ENCODE measurements at regions not wholly inside any gene's neighbourhood (a gene's known extent, or its start where the extent isn't known, plus 50 kb on each side); places are given as distances from the start of the nearest gene placed in this dataset.

DNA sequence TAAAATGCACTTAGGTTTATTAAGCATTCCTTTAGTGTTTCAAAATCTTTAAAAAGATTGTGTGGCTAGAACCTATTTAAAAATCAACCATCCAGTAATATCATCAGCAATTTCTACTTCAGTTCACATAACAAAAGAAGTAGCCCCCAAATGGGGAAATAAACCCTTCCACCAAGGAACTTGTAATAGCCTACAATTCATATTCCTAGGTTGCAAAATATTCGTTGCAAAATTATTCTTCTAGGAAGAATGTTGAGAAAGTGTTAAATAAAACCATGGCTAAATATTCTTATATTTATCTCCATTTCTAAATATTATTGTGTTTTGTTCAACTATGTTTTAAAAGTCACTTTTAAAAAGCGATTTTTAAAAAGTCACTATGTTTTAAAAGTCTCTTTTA, 177.9 kb upstream of the PRLR start:
- no peak for DNase-seq (ENCODE audit: low read depth, low spot score)
- no peaks in the 10 kb centered on the region for H3K36me3 ChIP-seq (ENCODE audit: insufficient read depth, low read length)
- no peak overlapping the region for H3K9ac ChIP-seq (ENCODE audit: insufficient read length)
- no peak overlapping the region for H3K27ac ChIP-seq
- TF ChIP-seq POLR2AphosphoS5 (IDR thresholded peaks at IDR 0.05; ENCODE audit: borderline replicate concordance, low read depth, low read length) (no peak), EZH2 (IDR thresholded peaks at IDR 0.05) (no peak), FOXP2 (optimal IDR thresholded peaks at IDR 0.05; ENCODE audit: control extremely low read depth, extremely low read length, insufficient read depth) (no peak)
- no peaks in the 10 kb centered on the region for H3K9me3 ChIP-seq (ENCODE audit: low read depth, low read length)
- no peak overlapping the region for H3K4me3 ChIP-seq

DNA sequence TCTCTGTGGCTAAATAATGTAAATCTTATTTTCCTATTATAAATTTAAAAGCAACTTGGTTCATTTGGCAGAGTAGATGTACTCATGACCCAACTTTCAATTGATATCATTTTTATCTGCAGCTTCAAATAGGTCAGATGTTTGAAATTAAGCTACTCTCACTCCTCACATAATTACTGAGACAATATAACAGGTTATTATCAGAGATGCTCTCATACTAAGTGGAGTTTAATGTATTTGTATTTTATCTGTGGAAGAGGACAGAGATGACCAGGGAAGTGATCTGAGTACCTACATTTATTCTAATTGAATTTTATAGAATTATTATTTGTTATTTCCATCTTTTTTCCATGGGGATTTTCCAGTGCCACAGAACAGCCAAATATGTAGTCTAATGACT, 177.4 kb upstream of the PRLR start:
- no peaks in the 10 kb centered on the region for H3K36me3 ChIP-seq (ENCODE audit: insufficient read depth, low read length)
- H3K4me3 ChIP-seq: no peak overlapping the region
- TF ChIP-seq POLR2AphosphoS5 (IDR thresholded peaks at IDR 0.05; ENCODE audit: borderline replicate concordance, low read depth, low read length) (no peak), FOXP2 (optimal IDR thresholded peaks at IDR 0.05; ENCODE audit: control extremely low read depth, extremely low read length, insufficient read depth) (no peak), EZH2 (IDR thresholded peaks at IDR 0.05) (no peak)
- no peak overlapping the region for H3K27ac ChIP-seq
- no peak overlapping the region for H3K9ac ChIP-seq (ENCODE audit: insufficient read length)
- no peak for DNase-seq (ENCODE audit: low read depth, low spot score)
- H3K9me3 ChIP-seq (ENCODE audit: low read depth, low read length): no peaks in the 10 kb centered on the region

DNA sequence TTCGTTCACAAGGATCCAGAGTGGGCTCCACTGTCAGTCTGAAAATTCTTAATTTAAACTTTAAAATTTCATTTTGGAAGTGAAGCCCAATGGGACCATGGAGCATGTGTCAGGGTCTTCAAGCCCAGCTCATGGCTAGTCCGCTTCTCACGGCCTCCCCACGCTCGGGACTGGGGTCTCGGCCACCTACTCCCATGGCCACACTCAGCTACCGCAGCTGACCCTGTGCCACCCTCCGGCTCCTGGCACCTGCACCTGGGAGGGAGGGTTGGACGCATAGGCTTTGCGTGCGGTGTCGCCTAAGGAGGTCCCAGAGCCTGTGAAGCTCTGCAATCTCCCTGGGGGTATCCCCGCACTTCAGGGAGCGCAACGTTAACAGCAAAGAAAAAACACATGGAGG, 175.7 kb upstream of the PRLR start:
- no peak for TF ChIP-seq POLR2AphosphoS5 (IDR thresholded peaks at IDR 0.05; ENCODE audit: borderline replicate concordance, low read depth, low read length)
- TF ChIP-seq EZH2 (IDR thresholded peaks at IDR 0.05): no peak
- Histone ChIP-seq H3K36me3 (ENCODE audit: insufficient read depth, low read length) (no peaks in the 10 kb centered on the region), H3K9ac (ENCODE audit: insufficient read length) (no peak overlapping the region), H3K4me3 (no peak overlapping the region), H3K27ac (no peak overlapping the region), H3K9me3 (ENCODE audit: low read depth, low read length) (no peaks in the 10 kb centered on the region)
- no peak for DNase-seq (ENCODE audit: low read depth, low spot score)

DNA sequence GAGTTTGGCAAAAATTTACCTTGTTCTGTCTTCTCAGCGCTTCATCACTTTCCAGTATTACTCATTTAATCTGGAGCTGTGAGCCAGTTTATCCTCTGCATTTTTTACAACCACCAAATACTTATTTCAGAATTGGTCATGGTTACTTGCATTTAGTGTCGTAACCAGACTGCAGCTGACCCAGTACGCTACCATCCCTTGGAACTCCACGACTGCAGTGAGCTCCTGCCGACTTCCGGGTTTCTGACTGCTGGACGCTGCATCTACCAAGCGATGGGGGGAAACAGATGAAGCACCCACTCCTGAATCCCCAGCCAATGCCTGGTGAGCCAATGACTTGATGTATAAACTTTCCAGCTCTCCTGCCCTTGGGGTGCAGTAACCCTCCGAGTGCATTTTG, 174.4 kb upstream of the PRLR start:
- no peak overlapping the region for H3K9ac ChIP-seq (ENCODE audit: insufficient read length)

DNA sequence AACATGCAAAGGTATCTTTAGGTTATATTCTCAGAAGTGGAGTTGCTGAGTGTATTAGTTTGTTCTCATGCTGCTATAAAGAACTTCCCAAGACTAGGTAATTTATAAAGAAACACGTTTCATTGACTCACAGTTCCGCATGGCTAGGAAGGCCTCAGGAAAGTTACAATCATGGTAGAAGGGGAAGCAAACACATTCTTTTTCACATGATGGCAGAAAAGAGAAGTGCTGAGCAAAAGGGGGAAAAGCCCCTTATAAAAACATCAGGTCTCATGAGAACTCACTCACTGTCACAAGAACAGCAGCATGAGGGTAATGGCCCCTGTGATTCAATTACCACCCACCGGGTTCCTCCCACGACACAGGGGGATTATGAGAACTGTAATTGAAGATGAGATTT, 163.6 kb upstream of the PRLR start:
- H3K9ac ChIP-seq (ENCODE audit: insufficient read length): no peak overlapping the region
- DNase-seq (ENCODE audit: low read depth, low spot score): no peak
- no peak for TF ChIP-seq POLR2AphosphoS5 (IDR thresholded peaks at IDR 0.05; ENCODE audit: borderline replicate concordance, low read depth, low read length)
- TF ChIP-seq FOXP2 (optimal IDR thresholded peaks at IDR 0.05; ENCODE audit: control extremely low read depth, extremely low read length, insufficient read depth): no peak
- TF ChIP-seq EZH2 (IDR thresholded peaks at IDR 0.05): no peak
- no peak overlapping the region for H3K27ac ChIP-seq
- H3K4me3 ChIP-seq: no peak overlapping the region
- H3K36me3 ChIP-seq (ENCODE audit: insufficient read depth, low read length): no peaks in the 10 kb centered on the region
- no peaks in the 10 kb centered on the region for H3K9me3 ChIP-seq (ENCODE audit: low read depth, low read length)

More for the DNA sequence above, 174.4 kb upstream of the PRLR start:
- no peak overlapping the region for H3K27ac ChIP-seq
- H3K36me3 ChIP-seq (ENCODE audit: insufficient read depth, low read length): no peaks in the 10 kb centered on the region
- no peaks in the 10 kb centered on the region for H3K9me3 ChIP-seq (ENCODE audit: low read depth, low read length)
- DNase-seq (ENCODE audit: low read depth, low spot score): no peak
- H3K4me3 ChIP-seq: no peak overlapping the region
- TF ChIP-seq FOXP2 (optimal IDR thresholded peaks at IDR 0.05; ENCODE audit: control extremely low read depth, extremely low read length, insufficient read depth) (no peak), POLR2AphosphoS5 (IDR thresholded peaks at IDR 0.05; ENCODE audit: borderline replicate concordance, low read depth, low read length) (no peak), EZH2 (IDR thresholded peaks at IDR 0.05) (no peak)

DNA sequence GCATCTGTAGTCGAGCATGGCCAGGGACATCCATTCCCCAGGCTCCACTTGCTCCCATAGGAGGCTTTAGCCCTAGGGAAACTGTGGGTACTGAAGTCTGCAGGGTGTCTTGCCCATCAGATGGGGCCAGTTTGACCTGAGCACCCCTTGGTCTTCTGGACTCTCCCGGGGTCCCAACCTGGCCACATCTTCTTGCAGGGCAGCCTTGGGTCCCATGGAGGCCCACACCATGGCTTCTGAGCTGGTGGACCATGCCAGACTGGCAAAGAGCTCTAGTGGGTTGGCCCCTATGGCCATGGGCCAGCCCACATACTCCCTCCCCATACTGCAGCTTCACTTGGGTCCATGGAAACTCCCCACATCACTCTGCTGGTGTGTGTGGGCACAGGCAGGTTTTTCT, 154.4 kb upstream of the PRLR start:
- TF ChIP-seq EZH2 (IDR thresholded peaks at IDR 0.05) (no peak), FOXP2 (optimal IDR thresholded peaks at IDR 0.05; ENCODE audit: control extremely low read depth, extremely low read length, insufficient read depth) (no peak)
- no peaks in the 10 kb centered on the region for H3K36me3 ChIP-seq (ENCODE audit: insufficient read depth, low read length)

DNA sequence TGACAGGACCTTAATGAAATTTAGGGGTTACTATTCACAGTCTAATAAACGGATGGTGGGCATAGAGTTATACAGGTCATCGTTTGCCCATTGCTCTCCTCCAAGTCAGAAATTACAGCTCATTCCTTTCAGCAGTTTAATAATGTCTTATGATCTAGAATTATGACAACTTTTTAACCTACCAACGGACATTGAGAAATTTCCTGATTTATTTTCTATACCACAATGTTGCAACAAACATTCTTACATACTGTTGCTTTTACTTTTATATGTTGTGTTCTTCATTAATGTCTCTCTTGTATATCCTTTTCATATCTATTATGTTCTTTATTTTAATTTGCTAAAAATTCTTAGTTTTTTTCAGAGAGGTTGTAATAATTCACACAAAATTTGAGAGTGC, 152.8 kb upstream of the PRLR start:
- Histone ChIP-seq H3K9me3 (ENCODE audit: low read depth, low read length) (no peaks in the 10 kb centered on the region), H3K27ac (no peak overlapping the region), H3K9ac (ENCODE audit: insufficient read length) (no peak overlapping the region), H3K4me3 (no peak overlapping the region), H3K36me3 (ENCODE audit: insufficient read depth, low read length) (no peaks in the 10 kb centered on the region)
- DNase-seq (ENCODE audit: low read depth, low spot score): no peak
- no peak for TF ChIP-seq EZH2 (IDR thresholded peaks at IDR 0.05)
- TF ChIP-seq FOXP2 (optimal IDR thresholded peaks at IDR 0.05; ENCODE audit: control extremely low read depth, extremely low read length, insufficient read depth): no peak
- no peak for TF ChIP-seq POLR2AphosphoS5 (IDR thresholded peaks at IDR 0.05; ENCODE audit: borderline replicate concordance, low read depth, low read length)

More for the DNA sequence above, 154.4 kb upstream of the PRLR start:
- no peak overlapping the region for H3K27ac ChIP-seq
- no peak overlapping the region for H3K9ac ChIP-seq (ENCODE audit: insufficient read length)
- no peaks in the 10 kb centered on the region for H3K9me3 ChIP-seq (ENCODE audit: low read depth, low read length)
- DNase-seq (ENCODE audit: low read depth, low spot score): no peak
- no peak overlapping the region for H3K4me3 ChIP-seq

DNA sequence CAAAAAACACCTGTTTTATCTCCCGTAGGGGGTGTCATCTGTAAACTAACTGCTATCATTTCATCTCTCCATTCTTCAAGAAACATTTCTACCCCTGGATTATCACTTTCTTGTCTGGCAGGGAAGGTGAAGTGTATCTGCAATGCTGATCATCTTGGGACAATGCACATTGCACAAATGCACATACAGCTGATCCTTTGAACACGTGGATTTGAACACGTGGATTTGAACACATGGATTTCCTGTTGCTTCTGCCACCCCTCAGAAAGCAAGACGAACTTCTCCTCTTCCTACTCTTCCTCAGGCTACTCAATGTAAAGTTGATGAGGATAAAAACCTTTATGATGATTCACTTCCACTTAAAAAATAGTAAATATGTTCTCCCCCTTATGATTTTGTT, 147.4 kb upstream of the PRLR start:
- DNase-seq (ENCODE audit: low read depth, low spot score): no peak
- Histone ChIP-seq H3K4me3 (no peak overlapping the region), H3K9me3 (ENCODE audit: low read depth, low read length) (no peaks in the 10 kb centered on the region), H3K27ac (no peak overlapping the region), H3K9ac (ENCODE audit: insufficient read length) (no peak overlapping the region), H3K36me3 (ENCODE audit: insufficient read depth, low read length) (no peaks in the 10 kb centered on the region)
- TF ChIP-seq POLR2AphosphoS5 (IDR thresholded peaks at IDR 0.05; ENCODE audit: borderline replicate concordance, low read depth, low read length) (no peak), FOXP2 (optimal IDR thresholded peaks at IDR 0.05; ENCODE audit: control extremely low read depth, extremely low read length, insufficient read depth) (no peak), EZH2 (IDR thresholded peaks at IDR 0.05) (no peak)

DNA sequence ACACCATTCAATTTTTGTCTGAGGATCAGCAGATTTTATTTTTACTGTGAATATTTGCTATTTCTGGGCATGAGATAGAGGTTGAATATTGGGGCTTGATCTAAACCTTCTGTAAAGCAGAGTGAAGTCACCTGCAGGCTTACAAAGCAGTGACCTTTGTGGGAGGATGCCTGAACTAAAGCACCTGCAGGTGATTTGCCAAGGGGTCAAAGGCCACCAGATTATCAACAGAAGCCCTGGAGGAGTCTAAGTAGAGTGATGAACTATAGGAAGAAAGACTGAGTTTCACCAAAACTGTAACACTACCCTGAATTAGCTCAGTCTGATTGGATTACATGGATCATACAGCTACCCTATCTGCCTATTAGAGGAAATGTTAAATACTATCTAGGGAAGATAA, 144.3 kb upstream of the PRLR start:
- no peak overlapping the region for H3K4me3 ChIP-seq
- TF ChIP-seq EZH2 (IDR thresholded peaks at IDR 0.05): no peak
- TF ChIP-seq POLR2AphosphoS5 (IDR thresholded peaks at IDR 0.05; ENCODE audit: borderline replicate concordance, low read depth, low read length): no peak
- no peak for TF ChIP-seq FOXP2 (optimal IDR thresholded peaks at IDR 0.05; ENCODE audit: control extremely low read depth, extremely low read length, insufficient read depth)
- no peak overlapping the region for H3K27ac ChIP-seq
- H3K9ac ChIP-seq (ENCODE audit: insufficient read length): no peak overlapping the region
- no peaks in the 10 kb centered on the region for H3K36me3 ChIP-seq (ENCODE audit: insufficient read depth, low read length)
- H3K9me3 ChIP-seq (ENCODE audit: low read depth, low read length): no peaks in the 10 kb centered on the region
- no peak for DNase-seq (ENCODE audit: low read depth, low spot score)
